ENCODE measurements at regions not wholly inside any gene's neighbourhood (a gene's known extent, or its start where the extent isn't known, plus 50 kb on each side); places are given as distances from the start of the nearest gene placed in this dataset. TPM values are rescaled to one million over a fixed set of nuclear protein-coding genes. Genes with fewer than 3 reads are reported as not detected.

GRCh38 chr3:180548050-180548449 is 53.9 kb upstream of the TTC14 start:
- Histone ChIP-seq H3K36me3 (ENCODE audit: control insufficient read depth, insufficient read depth, low read length) (no peaks in the 10 kb centered on the region), H3K4me3 (ENCODE audit: low read depth, low read length) (no peak overlapping the region), H3K4me1 (ENCODE audit: control insufficient read depth, insufficient read depth, low read length) (no peaks in the 10 kb centered on the region), H3K27me3 (ENCODE audit: control insufficient read depth, insufficient read depth, low read length) (no peaks in the 10 kb centered on the region), H3K9me3 (ENCODE audit: control insufficient read depth, insufficient read depth, low read length) (no peaks in the 10 kb centered on the region), H3K27ac (ENCODE audit: low read depth, low read length) (no peak overlapping the region)
- no peak for DNase-seq (ENCODE audit: low read depth in 4 of 6, low spot score in 6 of 6)
- 71% methylated on average over 1 of the region's 1 CpG for WGBS (ENCODE audit: insufficient coverage)

Small RNAs in the stretch of these regions (small RNA-seq; reads per million reads assigned to genes)
- gene AC134503.1 (ENCODE audit: low replicate concordance) (not detected), gene RF00096 (ENCODE audit: low replicate concordance) (not detected), gene RNA5SP149 (ENCODE audit: low replicate concordance) (not detected)
